PC-9 (cell line): ENCODE measurements at regions not wholly inside any gene's neighbourhood (a gene's known extent, or its start where the extent isn't known, plus 50 kb on each side); places are given as distances from the start of the nearest gene placed in this dataset.

Experiments used
- BruUV-seq: library from RNA; stranded (reverse); fragments of 400-500 nt; replicated peaks from 2 replicates; lab custom pipeline; 2021; lab: Mats Ljungman, UMichigan
- CTCF ChIA-PET: fragments of 300-600 bp; sonication (Branson Sonifier 250); formaldehyde crosslinking; loops from one replicate; lab custom pipeline; 2022; ENCODE audit warnings: antibody characterized with exemption; lab: Charles Lee
- POLR2A ChIA-PET: fragments of 300-600 bp; sonication (Branson Sonifier 250); formaldehyde crosslinking; loops from one replicate; lab custom pipeline; 2022; ENCODE audit warnings: antibody characterized with exemption; ENCODE audit not compliant: unreplicated experiment; lab: Charles Lee
- DNase-seq, 2 experiments: peaks; one replicate each; pipeline versions ENCODE4 v3.0.0 to v3.0.0-alpha.2; 2015 to 2022; ENCODE audit warnings: mixed read lengths in 1 of 2
- H2AFZ ChIP-seq: fragments of 200-600 bp; sonication (generic); 2 replicates; pipeline ENCODE4 v1.8.1; 2017; ENCODE audit warnings: antibody characterized with exemption
- H3F3A ChIP-seq: fragments of 200-600 bp; sonication (generic); 2 replicates; pipeline ENCODE4 v1.8.1; 2017; ENCODE audit warnings: antibody characterized with exemption, mild to moderate bottlenecking, low read depth; ENCODE audit not compliant: insufficient read depth
- H3K27ac ChIP-seq: fragments of 200-600 bp; sonication (generic); 2 replicates; pipeline ENCODE4 v1.6.1; 2016; ENCODE audit warnings: mixed run types
- H3K27me3 ChIP-seq: fragments of 200-600 bp; sonication (generic); 2 replicates; pipeline ENCODE4 v1.6.1; 2016; ENCODE audit warnings: low read depth, mixed run types; ENCODE audit not compliant: insufficient read depth
- H3K36me3 ChIP-seq: fragments of 200-600 bp; sonication (generic); 2 replicates; pipeline ENCODE4 v1.6.1; 2016; ENCODE audit warnings: low read depth, mixed run types
- H3K4me1 ChIP-seq: fragments of 200-600 bp; sonication (generic); replicated peaks from 2 replicates; pipeline ENCODE4 v1.6.1; 2016; ENCODE audit warnings: mixed run types; ENCODE audit not compliant: insufficient read depth
- H3K4me2 ChIP-seq: fragments of 200-600 bp; sonication (generic); 2 replicates; pipeline ENCODE4 v1.6.1; 2017; ENCODE audit warnings: mixed run types
- H3K4me3 ChIP-seq: fragments of 200-600 bp; sonication (generic); 2 replicates; pipeline ENCODE4 v1.6.1; 2016; ENCODE audit warnings: mixed run types
- H3K79me2 ChIP-seq: fragments of 200-600 bp; sonication (generic); 2 replicates; pipeline ENCODE4 v1.6.1; 2017; ENCODE audit warnings: low read depth, mixed run types
- H3K9me2 ChIP-seq: fragments of 200-600 bp; sonication (generic); 2 replicates; pipeline ENCODE4 v1.8.1; 2017; ENCODE audit warnings: mild to moderate bottlenecking; ENCODE audit not compliant: insufficient read depth
- H3K9me3 ChIP-seq: fragments of 200-600 bp; sonication (generic); 2 replicates; pipeline ENCODE4 v1.8.1; 2016; ENCODE audit warnings: low read depth; ENCODE audit not compliant: insufficient read depth
- H4K20me1 ChIP-seq: fragments of 200-600 bp; sonication (generic); 2 replicates; pipeline ENCODE4 v1.8.1; 2017; ENCODE audit not compliant: insufficient read depth
- CTCF ChIP-seq: fragments of 200-600 bp; sonication (generic); conservative IDR thresholded peaks from 2 replicates; pipeline ENCODE4 v1.6.1; 2017; ENCODE audit warnings: mixed run types, antibody characterized with exemption, mild to moderate bottlenecking, moderate library complexity
- EZH2 ChIP-seq: fragments of 200-600 bp; sonication (generic); IDR thresholded peaks from 2 replicates; pipeline ENCODE4 v1.8.0; 2017; ENCODE audit warnings: antibody characterized with exemption, low read depth
- intact Hi-C: fragments of 100-400 bp; cut with micrococcal nuclease; formaldehyde crosslinking; loops from one replicate; pipeline ENCODE4 v1.10.0; 2022; ENCODE audit not compliant: unreplicated experiment

- ChIA-PET POLR2A (no interaction called here), CTCF (no interaction called here)
- TF ChIP-seq EZH2 (no peak), CTCF (no peak)
- H3K9me3 ChIP-seq, result no peaks in the 10 kb centered on the region
- no TSS peak for BruUV-seq
- H3K4me1 ChIP-seq, result no peaks in the 10 kb centered on the region
- H3K4me2 ChIP-seq, result no peak overlapping the region
- DNase-seq, result no peak
- H3K4me3 ChIP-seq, result no peak overlapping the region
- H3F3A ChIP-seq, result no peaks in the 10 kb centered on the region
- no peaks in the 10 kb centered on the region for H3K79me2 ChIP-seq
- intact Hi-C loops, result no loop called here
- no peak overlapping the region for H3K27ac ChIP-seq
- no peaks in the 10 kb centered on the region for H4K20me1 ChIP-seq
- H3K9me2 ChIP-seq, result no peaks in the 10 kb centered on the region
- H2AFZ ChIP-seq, result no peak overlapping the region
- no peaks in the 10 kb centered on the region for H3K27me3 ChIP-seq
- H3K36me3 ChIP-seq, result no peaks in the 10 kb centered on the region
Observed at GRCh38 chr5:92963800-92964199, 617.2 kb downstream of the NR2F1-AS1 start.

- Histone ChIP-seq H3K4me3 (no peak overlapping the region), H3K4me2 (no peak overlapping the region), H3K9me2 (no peaks in the 10 kb centered on the region), H3F3A (no peaks in the 10 kb centered on the region), H3K4me1 (no peaks in the 10 kb centered on the region), H3K27ac (no peak overlapping the region), H3K36me3 (no peaks in the 10 kb centered on the region), H3K27me3 (no peaks in the 10 kb centered on the region), H4K20me1 (no peaks in the 10 kb centered on the region), H2AFZ (no peak overlapping the region), H3K9me3 (no peaks in the 10 kb centered on the region), H3K79me2 (no peaks in the 10 kb centered on the region)
- DNase-seq, result no peak
- CTCF ChIA-PET, result no interaction called here
- BruUV-seq, result no TSS peak
- intact Hi-C loops, result no loop called here
- no peak for TF ChIP-seq EZH2
- no peak for TF ChIP-seq CTCF
- POLR2A ChIA-PET, result no interaction called here
Observed at GRCh38 chr5:92962752-92963151, 618.3 kb downstream of the NR2F1-AS1 start.

GRCh38 chr5:92956886-92957285, 624.1 kb downstream of the NR2F1-AS1 start:
- Histone ChIP-seq H3K36me3 (no peaks in the 10 kb centered on the region), H4K20me1 (no peaks in the 10 kb centered on the region), H3K27me3 (no peaks in the 10 kb centered on the region), H3F3A (no peaks in the 10 kb centered on the region), H3K9me3 (no peaks in the 10 kb centered on the region), H3K9me2 (no peaks in the 10 kb centered on the region), H3K79me2 (no peaks in the 10 kb centered on the region), H3K4me2 (no peak overlapping the region), H3K4me1 (no peaks in the 10 kb centered on the region), H3K27ac (no peak overlapping the region), H3K4me3 (no peak overlapping the region), H2AFZ (no peak overlapping the region)
- POLR2A ChIA-PET, result no interaction called here
- intact Hi-C loops, result no loop called here
- CTCF ChIA-PET, result no interaction called here
- TF ChIP-seq EZH2 (no peak), CTCF (no peak)
- DNase-seq, result no peak
- BruUV-seq, result no TSS peak
